HS-5 (cell line): ENCODE measurements at regions not wholly inside any gene's neighbourhood (a gene's known extent, or its start where the extent isn't known, plus 50 kb on each side); places are given as distances from the start of the nearest gene placed in this dataset.
"Not testable (repeated sequence)": the region's sequence is repeated elsewhere in the genome, so short reads cannot be mapped to it uniquely, and the experiment has no call there.

ENCODE experiments used
- DNase-seq: peaks from one replicate; pipeline ENCODE4 v3.0.0-alpha.2; 2012; ENCODE audit warnings: low read depth

- no peak for DNase-seq
Measured at GRCh38 chr2:114066186-114066747, 176.4 kb downstream of the ACTR3 start.

GRCh38 chr2:114068438-114068837 lies 178.5 kb downstream of the ACTR3 start:
- no peak for DNase-seq

GRCh38 chr2:114076961-114077360 lies 187.1 kb downstream of the ACTR3 start:
- DNase-seq = no peak

DNA sequence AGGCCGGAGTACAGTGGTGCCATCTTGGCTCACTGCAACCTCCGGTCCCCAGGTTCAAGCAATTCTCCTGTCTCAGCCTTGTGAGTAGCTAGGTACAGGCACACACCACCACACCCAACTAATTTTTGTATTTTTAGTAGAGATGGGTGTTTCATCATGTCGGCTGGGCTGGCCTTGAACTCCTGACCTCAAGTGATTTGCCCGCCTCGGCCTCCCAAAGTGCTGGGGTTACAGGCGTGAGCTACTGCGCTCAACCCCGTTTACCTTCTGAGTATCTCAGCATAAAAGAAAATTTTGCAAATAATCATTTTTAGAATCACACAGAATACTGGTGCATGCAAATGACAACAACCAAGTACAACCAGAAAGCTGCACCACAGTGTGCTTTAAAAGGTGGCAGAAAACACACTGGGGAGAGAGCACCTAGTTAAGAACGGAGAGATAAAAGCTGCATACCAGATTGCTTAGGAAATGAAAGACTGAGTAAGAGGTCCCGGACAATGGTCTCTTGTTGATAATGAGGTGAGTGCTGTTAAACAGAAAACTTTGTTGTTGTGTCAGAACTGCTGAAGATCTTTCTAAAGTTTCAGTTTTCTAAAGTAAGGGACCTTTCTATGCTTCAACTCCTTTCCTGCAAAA lies 189.6 kb downstream of the ACTR3 start:
- no peak for DNase-seq

DNA sequence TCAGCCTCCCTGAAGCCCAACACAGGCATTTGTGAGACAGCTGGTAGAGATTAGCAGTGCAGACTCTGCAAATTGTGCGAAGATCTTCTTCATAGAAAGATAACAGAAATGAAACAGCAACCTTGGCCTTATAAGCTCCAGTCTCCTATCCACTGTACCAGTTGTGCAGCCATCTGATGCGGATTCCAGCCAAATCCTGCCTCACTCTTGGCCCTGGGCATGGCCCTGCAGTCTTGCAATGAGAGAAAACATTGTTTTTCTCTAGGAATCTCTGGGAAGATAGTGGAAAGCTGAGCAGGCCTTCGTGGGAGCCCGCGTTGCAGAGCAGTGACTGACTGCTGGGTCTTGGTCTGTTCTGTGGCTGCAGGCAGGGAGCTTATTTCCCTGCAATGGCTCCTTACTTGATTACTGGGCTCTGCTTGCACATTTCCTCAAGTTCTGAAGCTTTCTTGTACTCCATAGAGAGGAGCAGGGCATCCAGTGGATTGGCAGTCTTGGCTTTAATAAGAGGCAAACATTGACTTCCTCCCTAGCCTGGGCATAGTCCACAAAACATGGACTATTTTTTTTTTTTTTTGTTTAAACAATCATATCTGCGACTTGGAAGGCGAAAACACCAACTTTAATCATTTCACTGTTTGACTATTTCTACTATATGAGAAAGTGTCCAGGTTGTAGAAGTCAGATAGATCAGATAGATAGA lies 193.0 kb downstream of the ACTR3 start:
- DNase-seq = no peak

- DNase-seq = no peak
Measured at GRCh38 chr2:114083717-114084387, 194.0 kb downstream of the ACTR3 start.

- no peak for DNase-seq
Measured at GRCh38 chr2:114085238-114085637, 195.3 kb downstream of the ACTR3 start.

GRCh38 chr2:114085992-114086391 lies 196.1 kb downstream of the ACTR3 start:
- no peak for DNase-seq

DNA sequence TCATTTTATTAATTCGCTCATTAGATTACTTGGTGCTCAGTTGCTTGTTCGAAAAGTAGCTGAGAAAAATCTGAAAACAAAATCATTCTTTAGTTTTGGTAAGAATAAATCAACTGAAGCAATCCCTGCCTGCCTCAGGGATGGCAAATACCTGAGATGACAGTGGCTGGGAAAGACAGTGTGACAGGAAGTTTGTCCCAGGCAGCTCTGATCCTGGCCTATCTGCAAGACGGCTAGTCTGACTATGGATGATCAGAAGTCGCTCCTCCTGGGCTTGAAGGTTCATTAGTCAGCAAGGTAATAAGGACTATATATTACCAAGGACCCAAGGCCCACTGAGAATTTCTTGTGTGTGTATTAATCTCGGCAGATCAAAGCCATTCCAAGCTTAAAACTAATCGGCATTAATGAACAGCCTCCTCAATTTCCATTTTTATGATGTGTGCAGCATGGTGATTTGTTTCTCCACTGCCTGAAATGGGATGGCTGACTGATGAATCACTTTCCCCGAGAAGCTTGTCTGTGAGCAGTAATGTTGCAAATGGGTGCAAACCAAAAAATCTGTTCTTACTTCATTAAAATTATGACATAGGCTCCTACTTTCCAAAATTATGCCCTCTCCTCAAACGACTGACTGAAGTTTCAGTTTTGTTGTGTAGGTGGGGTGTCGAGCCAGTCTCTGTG lies 199.9 kb downstream of the ACTR3 start:
- DNase-seq = no peak

DNA sequence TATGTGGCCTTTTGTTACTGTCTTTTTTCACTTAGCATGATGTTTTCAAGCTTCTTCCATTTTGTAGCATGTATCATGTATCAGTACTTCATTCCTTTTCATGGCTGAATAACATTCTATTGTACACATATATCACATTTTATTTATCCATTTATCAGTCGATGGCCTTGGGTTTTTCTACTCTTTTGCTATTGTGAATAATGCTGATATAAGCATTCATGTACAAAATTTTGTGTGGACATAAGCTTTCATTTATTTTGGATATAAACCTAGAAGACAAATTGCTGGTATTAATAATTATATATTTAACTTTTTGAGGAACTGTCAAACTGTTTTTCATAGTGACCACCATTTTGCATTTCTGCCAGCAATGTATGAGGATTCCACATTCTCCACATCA lies 201.1 kb downstream of the ACTR3 start:
- no peak for DNase-seq

GRCh38 chr2:114108249-114108648 lies 218.4 kb downstream of the ACTR3 start:
- DNase-seq = no peak

DNA sequence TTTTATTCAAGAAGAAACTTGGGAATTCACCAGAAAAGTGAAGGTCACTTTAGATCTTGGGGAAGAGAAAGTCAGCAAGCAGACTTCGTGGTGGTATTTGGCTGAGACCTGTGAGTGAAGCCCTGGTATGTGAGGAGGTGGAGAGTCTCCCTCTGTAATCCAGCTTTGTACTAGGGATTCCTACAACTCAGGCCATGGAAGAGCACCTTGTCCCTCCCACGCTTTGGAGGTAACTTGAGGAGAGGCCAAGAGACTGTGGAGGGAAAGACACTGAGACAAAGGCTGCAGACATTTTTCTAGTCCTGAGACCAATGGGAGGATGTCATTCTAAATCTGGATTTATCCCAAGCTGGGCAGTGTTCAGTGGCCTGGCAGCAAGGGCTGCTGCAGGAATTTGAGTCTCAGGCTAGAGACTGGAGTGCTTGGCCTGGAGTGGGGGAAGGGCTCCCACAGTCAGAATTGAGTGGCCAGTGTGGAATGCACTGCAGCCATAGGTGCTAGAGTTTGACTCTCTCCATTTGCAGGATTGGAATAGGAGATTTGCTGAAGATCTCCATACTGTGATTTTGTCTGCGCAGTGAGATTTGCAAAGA lies 219.0 kb downstream of the ACTR3 start:
- no peak for DNase-seq

GRCh38 chr2:114111329-114111728 lies 221.4 kb downstream of the ACTR3 start:
- no peak for DNase-seq

- no peak for DNase-seq
Measured at GRCh38 chr2:114113518-114113917, 223.6 kb downstream of the ACTR3 start.

GRCh38 chr2:114118088-114118487 lies 228.2 kb downstream of the ACTR3 start:
- no peak for DNase-seq

DNA sequence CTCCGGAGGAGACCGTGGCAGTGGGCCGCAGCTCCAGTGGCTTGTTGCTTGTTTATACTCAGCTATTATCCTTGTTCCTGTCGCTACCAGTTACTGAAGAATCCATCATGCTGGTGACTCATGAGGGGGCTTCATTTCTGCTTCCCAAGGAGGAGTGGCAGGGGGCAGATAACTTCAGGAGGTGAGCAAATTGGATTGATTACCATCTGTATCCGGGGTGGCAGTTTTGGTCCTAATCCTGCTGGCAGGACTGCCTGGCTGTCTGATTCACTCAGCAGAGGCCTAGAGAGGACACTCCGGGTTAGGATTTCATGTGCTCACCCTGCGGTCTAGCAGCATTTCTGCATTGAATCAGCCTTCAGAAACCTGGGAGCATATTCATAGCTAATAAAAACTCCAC lies 230.0 kb downstream of the ACTR3 start:
- no peak for DNase-seq

DNA sequence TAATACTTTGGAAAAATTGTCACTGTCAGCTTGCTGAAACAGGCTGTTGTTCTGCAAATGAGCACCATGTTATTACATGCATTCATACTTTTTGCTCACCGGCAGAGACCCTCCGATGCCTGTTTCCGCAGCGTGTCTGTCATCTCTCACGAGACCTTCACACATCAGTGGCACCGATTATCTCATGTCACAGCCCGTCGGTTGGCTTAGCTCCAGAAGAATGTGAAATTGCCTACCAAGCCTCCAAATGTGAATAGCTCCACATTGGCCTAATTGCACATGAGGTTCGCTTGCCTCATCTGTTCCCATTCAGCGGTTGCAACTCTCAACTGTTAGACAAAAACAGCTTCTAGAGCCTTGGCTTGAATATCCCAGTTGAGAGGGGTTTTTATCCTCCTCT lies 233.0 kb downstream of the ACTR3 start:
- no peak for DNase-seq

GRCh38 chr2:114123925-114124324 lies 234.0 kb downstream of the ACTR3 start:
- no peak for DNase-seq

DNA sequence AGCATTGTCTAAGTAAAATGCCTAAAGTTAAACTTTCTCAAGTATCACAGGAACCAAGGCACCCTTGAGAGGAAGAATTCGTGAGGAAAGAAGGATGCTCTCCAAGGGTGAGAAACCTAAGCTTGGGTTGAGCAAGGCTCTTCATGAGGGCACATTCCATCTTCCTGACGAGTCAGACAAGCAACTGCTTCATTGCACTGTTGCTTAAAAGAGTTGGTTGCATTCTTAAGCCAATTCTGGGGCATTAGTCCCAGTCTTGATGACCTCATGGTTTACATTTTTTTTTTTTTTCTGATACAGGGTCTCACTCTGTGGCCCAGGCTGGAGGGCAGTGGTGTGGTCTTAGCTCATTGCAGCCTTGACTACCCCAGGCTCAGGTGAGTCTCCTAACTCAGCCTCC lies 237.5 kb downstream of the ACTR3 start:
- DNase-seq = no peak

- DNase-seq = no peak
Measured at GRCh38 chr2:114128263-114128662, 238.4 kb downstream of the ACTR3 start.

GRCh38 chr2:114128725-114129124 lies 238.8 kb downstream of the ACTR3 start:
- DNase-seq = no peak

DNA sequence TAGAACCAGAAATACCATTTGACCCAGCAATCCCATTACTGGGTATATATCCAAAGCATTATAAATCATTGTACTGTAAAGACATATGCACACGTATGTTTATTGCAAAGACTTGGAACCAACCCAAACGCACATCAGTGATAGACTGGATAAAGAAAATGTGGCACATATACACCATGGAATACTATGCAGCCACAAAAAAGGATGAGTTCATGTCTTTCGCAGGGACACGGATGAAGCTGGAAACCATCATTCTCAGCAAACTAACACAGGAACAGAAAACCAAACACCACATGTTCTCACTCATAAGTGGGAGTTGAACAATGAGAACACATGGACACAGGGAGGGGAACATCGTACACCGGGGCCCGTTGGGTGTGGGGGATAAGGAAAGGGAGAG lies 242.2 kb downstream of the ACTR3 start:
- DNase-seq = not testable (repeated sequence)
